Erythroblast (primary cell): ENCODE measurements at regions not wholly inside any gene's neighbourhood (a gene's known extent, or its start where the extent isn't known, plus 50 kb on each side); places are given as distances from the start of the nearest gene placed in this dataset.

Experiments
- GATA1 ChIP-seq: IDR thresholded peaks from 2 replicates; pipeline ENCODE4 v1.6.1; 2011; ENCODE audit warnings: low read depth, mild to moderate bottlenecking, control low read depth, low read length, moderate library complexity
- POLR2A ChIP-seq: IDR thresholded peaks from 2 replicates; pipeline ENCODE4 v1.6.1; 2011; ENCODE audit warnings: mild to moderate bottlenecking, low read length

- TF ChIP-seq POLR2A (no peak), GATA1 (no peak)
These were observed 270.2 kb downstream of the PSAT1 start for GRCh38 chr9:78566948-78567675.
